ENCODE measurements at regions not wholly inside any gene's neighbourhood (a gene's known extent, or its start where the extent isn't known, plus 50 kb on each side); places are given as distances from the start of the nearest gene placed in this dataset.

DNA sequence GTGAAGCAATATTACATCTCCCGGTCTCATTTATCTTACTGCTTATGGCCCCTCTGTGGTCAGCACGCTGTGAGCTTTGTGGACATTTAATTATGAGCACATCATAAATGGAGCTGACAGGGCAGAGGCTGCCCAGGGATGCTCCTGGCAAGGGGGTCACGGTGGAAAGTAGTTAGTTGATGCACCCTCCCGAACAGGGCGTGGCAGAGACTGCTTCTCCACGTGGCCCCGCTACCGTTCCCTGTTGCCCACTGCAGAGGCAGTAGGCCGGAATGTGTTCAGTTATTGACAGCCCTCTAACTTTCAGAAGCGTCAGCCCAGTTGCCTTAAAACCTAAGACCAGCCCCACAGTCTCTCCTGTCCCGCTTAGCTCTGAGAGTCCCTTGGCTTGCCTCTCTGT, 180.3 kb upstream of the ZNF507 start:
- Histone ChIP-seq H3K9ac (no peak overlapping the region), H3K79me2 (ENCODE audit: insufficient read depth) (no peaks in the 10 kb centered on the region), H3K4me2 (no peak overlapping the region), H3K9me2 (no peaks in the 10 kb centered on the region), H3K27me3 (ENCODE audit: insufficient read depth) (no peaks in the 10 kb centered on the region), H3K36me3 (replicated peaks in 1 of 2; ENCODE audit: control insufficient read depth in 1 of 2, insufficient read depth in 2 of 2, low read length in 1 of 2) (no peaks in the 10 kb centered on the region), H3K4me1 (ENCODE audit: control insufficient read depth in 1 of 2, insufficient read depth in 2 of 2, low read depth in 1 of 2, low read length in 1 of 2) (no peaks in the 10 kb centered on the region; a peak in 1 of 4 replicates), H2AFZ (ENCODE audit: low read depth) (no peak overlapping the region), H4K20me1 (ENCODE audit: insufficient read depth) (no peaks in the 10 kb centered on the region), H3F3A (replicated peaks; ENCODE audit: insufficient read depth) (no peaks in the 10 kb centered on the region), H3K4me3 (ENCODE audit: low read depth in 2 of 2, low read length in 1 of 2) (no peak overlapping the region), H3K9me3 (0 out of 2 replicates have a peak, but pooled peaks cover 1% of the 10 kb centered on the region), H3K27ac (ENCODE audit: low read depth in 2 of 2, low read length in 1 of 2) (no peak overlapping the region)
- ChIA-PET CTCF (no interaction called here), POLR2A (no interaction called here)
- no peak for TF ChIP-seq TCF12 (IDR thresholded peaks at IDR 0.05)
- no peak for TF ChIP-seq RAD21 (IDR thresholded peaks at IDR 0.05; ENCODE audit: low read length)
- TF ChIP-seq SIN3A (IDR thresholded peaks at IDR 0.05; ENCODE audit: borderline replicate concordance, low read depth, low read length), result no peak
- TF ChIP-seq EP300 (IDR thresholded peaks at IDR 0.05; ENCODE audit: borderline replicate concordance in 1 of 2, low read depth in 1 of 2, low read length in 1 of 2), result no peak
- TF ChIP-seq MXI1 (IDR thresholded peaks at IDR 0.05; ENCODE audit: low read depth, low read length), result no peak
- TF ChIP-seq SMC3 (IDR thresholded peaks at IDR 0.05; ENCODE audit: low read depth, low read length), result no peak
- no peak for TF ChIP-seq FOXJ3 (CRISPR knock-in tag; IDR thresholded peaks at IDR 0.05)
- TF ChIP-seq, protein P1, sequence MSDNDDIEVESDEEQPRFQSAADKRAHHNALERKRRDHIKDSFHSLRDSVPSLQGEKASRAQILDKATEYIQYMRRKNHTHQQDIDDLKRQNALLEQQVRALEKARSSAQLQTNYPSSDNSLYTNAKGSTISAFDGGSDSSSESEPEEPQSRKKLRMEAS (IDR thresholded peaks at IDR 0.05; ENCODE audit: low read depth), result no peak
- TF ChIP-seq EZH2phosphoT487 (IDR thresholded peaks at IDR 0.05; ENCODE audit: borderline replicate concordance, low read depth), result no peak
- 38% methylated on average over 7 of the region's 11 CpGs for WGBS (ENCODE audit: low lambda C conversion rate)
- no peak for DNase-seq

DNA sequence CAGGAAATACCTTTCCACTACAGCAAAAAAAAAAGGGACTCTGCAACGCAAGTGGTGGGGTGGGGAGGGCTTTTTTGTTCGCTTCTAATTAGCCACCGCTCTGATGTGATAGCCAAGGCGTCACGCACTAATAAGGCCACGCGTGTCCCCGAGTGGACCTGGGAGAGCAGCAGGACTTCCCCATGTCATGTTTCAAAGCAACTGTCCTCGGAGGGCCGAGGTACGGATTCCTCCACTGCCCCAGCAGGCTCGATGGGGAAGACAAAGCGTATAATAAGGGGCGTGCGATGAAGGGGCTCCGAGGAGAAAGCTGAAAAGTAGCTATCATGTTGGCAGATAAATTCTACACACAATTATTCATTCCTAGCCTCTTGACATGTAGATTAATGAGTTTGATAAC, 179.7 kb upstream of the ZNF507 start:
- POLR2A ChIA-PET, result no interaction called here

More for the DNA sequence above, 179.7 kb upstream of the ZNF507 start:
- H4K20me1 ChIP-seq (ENCODE audit: insufficient read depth), result no peaks in the 10 kb centered on the region
- no peak overlapping the region for H3K9ac ChIP-seq
- H3K4me3 ChIP-seq (ENCODE audit: low read depth in 2 of 2, low read length in 1 of 2), result no peak overlapping the region
- H3K4me2 ChIP-seq, result no peak overlapping the region
- H3K9me2 ChIP-seq, result no peaks in the 10 kb centered on the region
- no peak for TF ChIP-seq MXI1 (IDR thresholded peaks at IDR 0.05; ENCODE audit: low read depth, low read length)
- TF ChIP-seq TEAD4 (IDR thresholded peaks at IDR 0.05; ENCODE audit: borderline replicate concordance, insufficient read depth), result no peak
- no peak for TF ChIP-seq CHD2 (IDR thresholded peaks at IDR 0.05; ENCODE audit: low read length, partially characterized antibody)
- no peak for TF ChIP-seq RAD21 (IDR thresholded peaks at IDR 0.05; ENCODE audit: low read length)
- no peak for TF ChIP-seq NRF1 (IDR thresholded peaks at IDR 0.05; ENCODE audit: low read depth, low read length)
- TF ChIP-seq, protein P2, sequence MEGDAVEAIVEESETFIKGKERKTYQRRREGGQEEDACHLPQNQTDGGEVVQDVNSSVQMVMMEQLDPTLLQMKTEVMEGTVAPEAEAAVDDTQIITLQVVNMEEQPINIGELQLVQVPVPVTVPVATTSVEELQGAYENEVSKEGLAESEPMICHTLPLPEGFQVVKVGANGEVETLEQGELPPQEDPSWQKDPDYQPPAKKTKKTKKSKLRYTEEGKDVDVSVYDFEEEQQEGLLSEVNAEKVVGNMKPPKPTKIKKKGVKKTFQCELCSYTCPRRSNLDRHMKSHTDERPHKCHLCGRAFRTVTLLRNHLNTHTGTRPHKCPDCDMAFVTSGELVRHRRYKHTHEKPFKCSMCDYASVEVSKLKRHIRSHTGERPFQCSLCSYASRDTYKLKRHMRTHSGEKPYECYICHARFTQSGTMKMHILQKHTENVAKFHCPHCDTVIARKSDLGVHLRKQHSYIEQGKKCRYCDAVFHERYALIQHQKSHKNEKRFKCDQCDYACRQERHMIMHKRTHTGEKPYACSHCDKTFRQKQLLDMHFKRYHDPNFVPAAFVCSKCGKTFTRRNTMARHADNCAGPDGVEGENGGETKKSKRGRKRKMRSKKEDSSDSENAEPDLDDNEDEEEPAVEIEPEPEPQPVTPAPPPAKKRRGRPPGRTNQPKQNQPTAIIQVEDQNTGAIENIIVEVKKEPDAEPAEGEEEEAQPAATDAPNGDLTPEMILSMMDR (IDR thresholded peaks at IDR 0.05), result no peak
- TF ChIP-seq TCF12 (IDR thresholded peaks at IDR 0.05), result no peak
- no peaks in the 10 kb centered on the region; a peak in 1 of 4 replicates for H3K4me1 ChIP-seq (ENCODE audit: control insufficient read depth in 1 of 2, insufficient read depth in 2 of 2, low read depth in 1 of 2, low read length in 1 of 2)
- no peaks in the 10 kb centered on the region for H3K36me3 ChIP-seq (replicated peaks in 1 of 2; ENCODE audit: control insufficient read depth in 1 of 2, insufficient read depth in 2 of 2, low read length in 1 of 2)
- no peaks in the 10 kb centered on the region for H3K79me2 ChIP-seq (ENCODE audit: insufficient read depth)
- H3K27ac ChIP-seq (ENCODE audit: low read depth in 2 of 2, low read length in 1 of 2), result no peak overlapping the region
- 49% methylated on average over 16 of the region's 16 CpGs for WGBS (ENCODE audit: low lambda C conversion rate)
- no peak for DNase-seq
- H3K27me3 ChIP-seq (ENCODE audit: insufficient read depth), result no peaks in the 10 kb centered on the region
- CTCF ChIA-PET, result no interaction called here
- H3F3A ChIP-seq (replicated peaks; ENCODE audit: insufficient read depth), result no peaks in the 10 kb centered on the region
- no peak overlapping the region for H2AFZ ChIP-seq (ENCODE audit: low read depth)
- H3K9me3 ChIP-seq, result no peaks in the 10 kb centered on the region

Measured in SK-N-SH (cell line).